Upper lobe of left lung (tissue), 4 donors: ENCODE measurements at regions not wholly inside any gene's neighbourhood (a gene's known extent, or its start where the extent isn't known, plus 50 kb on each side); places are given as distances from the start of the nearest gene placed in this dataset.
"Not testable (repeated sequence)": the region's sequence is repeated elsewhere in the genome, so short reads cannot be mapped to it uniquely, and the experiment has no call there.

Experiments
- EP300 ChIP-seq, 4 donors: sonication (generic); formaldehyde crosslinking; IDR thresholded peaks; one replicate each; pipeline ENCODE4 v1.5.1; 2017; ENCODE audit warnings: antibody characterized with exemption in 4 of 4, control low read depth in 2 of 4
- POLR2A ChIP-seq, 4 donors: fragments of 450-650 bp; IDR thresholded peaks; one replicate each; pipeline ENCODE4 v1.5.1; 2016 to 2017; ENCODE audit warnings: antibody characterized with exemption in 4 of 4, mild to moderate bottlenecking in 2 of 4
- POLR2AphosphoS5 ChIP-seq, 2 donors: sonication (generic); formaldehyde crosslinking; IDR thresholded peaks; one replicate each; pipeline ENCODE4 v1.5.1; 2017; ENCODE audit warnings: antibody characterized with exemption in 2 of 2
- TF ChIP-seq, protein P1 (sequence below), 6 experiments: fragments of 450-650 bp in 4 of 6; fragments of 200-600 bp in 2 of 6; sonication (generic) in 2 of 6; IDR thresholded peaks; one replicate each; pipeline ENCODE4 v1.5.1; 2016 to 2019; ENCODE audit warnings: antibody characterized with exemption in 6 of 6

DNA sequence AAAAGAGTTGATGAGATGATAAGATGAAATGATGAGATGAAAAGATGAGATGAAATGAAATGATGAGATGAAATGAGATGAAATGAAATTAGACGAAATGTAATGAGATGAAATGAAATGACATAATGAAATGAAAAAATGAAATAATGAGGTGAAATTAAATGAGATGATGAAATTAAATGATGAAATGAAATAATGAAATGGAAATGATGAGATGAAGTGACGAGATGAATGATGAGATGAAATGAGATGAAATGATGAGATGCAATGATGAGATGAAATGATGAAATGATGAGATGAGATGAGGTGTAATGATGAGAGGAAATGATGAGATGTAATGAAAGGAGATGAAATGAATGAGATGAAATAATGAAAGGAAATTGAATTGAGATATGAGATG, 343.4 kb upstream of the PLGLB1 start:
- TF ChIP-seq, protein P1, sequence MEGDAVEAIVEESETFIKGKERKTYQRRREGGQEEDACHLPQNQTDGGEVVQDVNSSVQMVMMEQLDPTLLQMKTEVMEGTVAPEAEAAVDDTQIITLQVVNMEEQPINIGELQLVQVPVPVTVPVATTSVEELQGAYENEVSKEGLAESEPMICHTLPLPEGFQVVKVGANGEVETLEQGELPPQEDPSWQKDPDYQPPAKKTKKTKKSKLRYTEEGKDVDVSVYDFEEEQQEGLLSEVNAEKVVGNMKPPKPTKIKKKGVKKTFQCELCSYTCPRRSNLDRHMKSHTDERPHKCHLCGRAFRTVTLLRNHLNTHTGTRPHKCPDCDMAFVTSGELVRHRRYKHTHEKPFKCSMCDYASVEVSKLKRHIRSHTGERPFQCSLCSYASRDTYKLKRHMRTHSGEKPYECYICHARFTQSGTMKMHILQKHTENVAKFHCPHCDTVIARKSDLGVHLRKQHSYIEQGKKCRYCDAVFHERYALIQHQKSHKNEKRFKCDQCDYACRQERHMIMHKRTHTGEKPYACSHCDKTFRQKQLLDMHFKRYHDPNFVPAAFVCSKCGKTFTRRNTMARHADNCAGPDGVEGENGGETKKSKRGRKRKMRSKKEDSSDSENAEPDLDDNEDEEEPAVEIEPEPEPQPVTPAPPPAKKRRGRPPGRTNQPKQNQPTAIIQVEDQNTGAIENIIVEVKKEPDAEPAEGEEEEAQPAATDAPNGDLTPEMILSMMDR (IDR thresholded peaks at IDR 0.05) = not testable (repeated sequence)
- not testable (repeated sequence) for TF ChIP-seq POLR2A, POLR2AphosphoS5, EP300 (IDR thresholded peaks at IDR 0.05)
